Amniotic epithelial cell (primary cell): ENCODE measurements at regions not wholly inside any gene's neighbourhood (a gene's known extent, or its start where the extent isn't known, plus 50 kb on each side); places are given as distances from the start of the nearest gene placed in this dataset.

Experiments
- DNase-seq: peaks from one replicate; pipeline ENCODE4 v3.0.0-alpha.2; 2010; ENCODE audit warnings: low read depth

GRCh38 chr10:9645404-9645803 lies 1372.3 kb upstream of the CELF2 start:
- DNase-seq = no peak

- DNase-seq = no peak
These were observed 1371.6 kb upstream of the CELF2 start for GRCh38 chr10:9645928-9646600.

- no peak for DNase-seq
These were observed 1363.4 kb upstream of the CELF2 start for GRCh38 chr10:9654261-9654660.

- peak; percentile 13 for DNase-seq
These were observed 1361.3 kb upstream of the CELF2 start for GRCh38 chr10:9656386-9656785.

GRCh38 chr10:9656996-9657395 lies 1360.7 kb upstream of the CELF2 start:
- DNase-seq = peak; percentile 7

- DNase-seq = no peak
These were observed 1360.1 kb upstream of the CELF2 start for GRCh38 chr10:9657530-9657929.

GRCh38 chr10:9668411-9668810 lies 1349.3 kb upstream of the CELF2 start:
- no peak for DNase-seq

GRCh38 chr10:9670911-9671310 lies 1346.8 kb upstream of the CELF2 start:
- DNase-seq = peak; percentile 60

GRCh38 chr10:9681655-9682054 lies 1336.0 kb upstream of the CELF2 start:
- DNase-seq = no peak

- DNase-seq = no peak
These were observed 1334.9 kb upstream of the CELF2 start for GRCh38 chr10:9682802-9683201.

GRCh38 chr10:9684186-9684585 lies 1333.5 kb upstream of the CELF2 start:
- no peak for DNase-seq

GRCh38 chr10:9685596-9685995 lies 1332.1 kb upstream of the CELF2 start:
- DNase-seq = no peak

GRCh38 chr10:9688711-9689110 lies 1329.0 kb upstream of the CELF2 start:
- no peak for DNase-seq

GRCh38 chr10:9707216-9707615 lies 1310.5 kb upstream of the CELF2 start:
- no peak for DNase-seq

GRCh38 chr10:9709849-9710248 lies 1307.8 kb upstream of the CELF2 start:
- peak; percentile 27 for DNase-seq

- DNase-seq = no peak
These were observed 1305.3 kb upstream of the CELF2 start for GRCh38 chr10:9712393-9712792.

GRCh38 chr10:9719246-9719645 lies 1298.4 kb upstream of the CELF2 start:
- DNase-seq = no peak

- no peak for DNase-seq
These were observed 1283.9 kb upstream of the CELF2 start for GRCh38 chr10:9733766-9734165.

GRCh38 chr10:9734218-9734617 lies 1283.5 kb upstream of the CELF2 start:
- DNase-seq = peak; percentile 0

GRCh38 chr10:9735731-9736130 lies 1281.9 kb upstream of the CELF2 start:
- no peak for DNase-seq

- DNase-seq = no peak
These were observed 1274.0 kb upstream of the CELF2 start for GRCh38 chr10:9743639-9744038.

- no peak for DNase-seq
These were observed 1272.5 kb upstream of the CELF2 start for GRCh38 chr10:9745158-9745557.

GRCh38 chr10:9757176-9757575 lies 1260.5 kb upstream of the CELF2 start:
- DNase-seq = no peak

GRCh38 chr10:9759596-9759995 lies 1258.1 kb upstream of the CELF2 start:
- DNase-seq = no peak
